ENCODE measurements at regions not wholly inside any gene's neighbourhood (a gene's known extent, or its start where the extent isn't known, plus 50 kb on each side); places are given as distances from the start of the nearest gene placed in this dataset.

GRCh38 chr21:28669321-28669720 is 323.4 kb downstream of the LTN1 start:
- TF ChIP-seq YY1 (IDR thresholded peaks at IDR 0.05; ENCODE audit: borderline replicate concordance in 1 of 3, control insufficient read depth in 1 of 3, extremely low read depth in 1 of 3, insufficient read depth in 3 of 3, insufficient read length in 1 of 3, insufficient replicate concordance in 2 of 3, low read depth in 1 of 3, low read length in 2 of 3) (no peak), KDM1A (IDR thresholded peaks at IDR 0.05) (no peak), POLR2A (conservative IDR thresholded peaks at IDR 0.05) (no peak), FOXJ3 (CRISPR knock-in tag; IDR thresholded peaks at IDR 0.05) (no peak), RNF2 (IDR thresholded peaks at IDR 0.05) (no peak), CTCF (IDR thresholded peaks at IDR 0.05 in 2 of 3, conservative IDR thresholded peaks at IDR 0.05 in 1 of 3; ENCODE audit: insufficient read depth in 2 of 3, low read depth in 1 of 3, low read length in 3 of 3) (no peak), HNRNPUL1 (IDR thresholded peaks at IDR 0.05; ENCODE audit: low read length) (no peak), ZBTB7A (IDR thresholded peaks at IDR 0.05; ENCODE audit: borderline replicate concordance, control insufficient read depth, low read depth, low read length) (no peak), ELF4 (CRISPR knock-in tag; IDR thresholded peaks at IDR 0.05) (no peak)
- TF ChIP-seq, protein P1, sequence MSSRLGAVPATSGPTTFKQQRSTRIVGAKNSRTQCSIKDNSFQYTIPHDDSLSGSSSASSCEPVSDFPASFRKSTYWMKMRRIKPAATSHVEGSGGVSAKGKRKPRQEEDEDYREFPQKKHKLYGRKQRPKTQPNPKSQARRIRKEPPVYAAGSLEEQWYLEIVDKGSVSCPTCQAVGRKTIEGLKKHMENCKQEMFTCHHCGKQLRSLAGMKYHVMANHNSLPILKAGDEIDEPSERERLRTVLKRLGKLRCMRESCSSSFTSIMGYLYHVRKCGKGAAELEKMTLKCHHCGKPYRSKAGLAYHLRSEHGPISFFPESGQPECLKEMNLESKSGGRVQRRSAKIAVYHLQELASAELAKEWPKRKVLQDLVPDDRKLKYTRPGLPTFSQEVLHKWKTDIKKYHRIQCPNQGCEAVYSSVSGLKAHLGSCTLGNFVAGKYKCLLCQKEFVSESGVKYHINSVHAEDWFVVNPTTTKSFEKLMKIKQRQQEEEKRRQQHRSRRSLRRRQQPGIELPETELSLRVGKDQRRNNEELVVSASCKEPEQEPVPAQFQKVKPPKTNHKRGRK (tag; IDR thresholded peaks at IDR 0.05), result no peak
- TF ChIP-seq, protein P2, sequence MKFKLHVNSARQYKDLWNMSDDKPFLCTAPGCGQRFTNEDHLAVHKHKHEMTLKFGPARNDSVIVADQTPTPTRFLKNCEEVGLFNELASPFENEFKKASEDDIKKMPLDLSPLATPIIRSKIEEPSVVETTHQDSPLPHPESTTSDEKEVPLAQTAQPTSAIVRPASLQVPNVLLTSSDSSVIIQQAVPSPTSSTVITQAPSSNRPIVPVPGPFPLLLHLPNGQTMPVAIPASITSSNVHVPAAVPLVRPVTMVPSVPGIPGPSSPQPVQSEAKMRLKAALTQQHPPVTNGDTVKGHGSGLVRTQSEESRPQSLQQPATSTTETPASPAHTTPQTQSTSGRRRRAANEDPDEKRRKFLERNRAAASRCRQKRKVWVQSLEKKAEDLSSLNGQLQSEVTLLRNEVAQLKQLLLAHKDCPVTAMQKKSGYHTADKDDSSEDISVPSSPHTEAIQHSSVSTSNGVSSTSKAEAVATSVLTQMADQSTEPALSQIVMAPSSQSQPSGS (CRISPR knock-in tag; IDR thresholded peaks at IDR 0.05), result no peak
